Natural killer cell (primary cell): ENCODE measurements at regions not wholly inside any gene's neighbourhood (a gene's known extent, or its start where the extent isn't known, plus 50 kb on each side); places are given as distances from the start of the nearest gene placed in this dataset.

Source experiments
- ATAC-seq, 3 donors: fragments of 150-1000 bp in 2 of 3; fragments of 200-7000 bp in 1 of 3; cut with Tn5 transposase; 1 replicate in 1 of 3; 2 replicates in 2 of 3; pipeline ENCODE4 v1.10.0; 2021; ENCODE audit warnings: mild to moderate bottlenecking in 2 of 3, moderate library complexity in 2 of 3
- DNase-seq, 2 donors: peaks; one replicate each; pipeline versions ENCODE4 v3.0.0 to v3.0.0-alpha.2; 2013 to 2021; ENCODE audit warnings: mixed read lengths in 1 of 2
- H3K27ac ChIP-seq: one replicate; pipeline ENCODE4 v1.5.1; 2013; ENCODE audit warnings: mild to moderate bottlenecking, low read length
- H3K27me3 ChIP-seq: one replicate; pipeline ENCODE4 v1.6.1; 2013; ENCODE audit warnings: low read length; ENCODE audit not compliant: control insufficient read depth, insufficient read depth
- H3K36me3 ChIP-seq: one replicate; pipeline ENCODE4 v1.6.1; 2013; ENCODE audit warnings: low read length; ENCODE audit not compliant: control insufficient read depth, insufficient read depth
- H3K4me1 ChIP-seq: one replicate; pipeline ENCODE4 v1.6.1; 2013; ENCODE audit warnings: low read length; ENCODE audit not compliant: control insufficient read depth, insufficient read depth
- H3K4me3 ChIP-seq: one replicate; pipeline ENCODE4 v1.5.1; 2013; ENCODE audit warnings: low read length
- H3K9me3 ChIP-seq: one replicate; pipeline ENCODE4 v1.6.1; 2013; ENCODE audit warnings: low read length; ENCODE audit not compliant: control insufficient read depth, insufficient read depth
- H3K27ac Mint-ChIP-seq, 2 donors: one replicate each; pipeline ENCODE4 v1.8.0; 2022; ENCODE audit warnings: mild to moderate bottlenecking in 2 of 2, mixed read lengths in 2 of 2, moderate library complexity in 1 of 2
- H3K27me3 Mint-ChIP-seq, 2 donors: one replicate each; pipeline ENCODE4 v1.8.0; 2022; ENCODE audit warnings: low read depth in 2 of 2, mixed read lengths in 2 of 2
- H3K36me3 Mint-ChIP-seq: one replicate; pipeline ENCODE4 v1.8.0; 2022; ENCODE audit warnings: mixed read lengths
- H3K4me1 Mint-ChIP-seq, 2 donors: one replicate each; pipeline ENCODE4 v1.8.0; 2022; ENCODE audit warnings: mixed read lengths in 2 of 2
- H3K4me3 Mint-ChIP-seq: one replicate; pipeline ENCODE4 v1.8.0; 2022; ENCODE audit warnings: mild to moderate bottlenecking, moderate library complexity, mixed read lengths
- H3K9me3 Mint-ChIP-seq, 2 donors: one replicate each; pipeline ENCODE4 v1.8.0; 2022; ENCODE audit warnings: mixed read lengths in 2 of 2
- WGBS: methylation state at CpG from one replicate; pipeline ENCODE4 v1.1.7; 2013; ENCODE audit warnings: missing lambda C conversion rate; ENCODE audit not compliant: insufficient coverage; 5-methylcytosine and 5-hydroxymethylcytosine counted together
- intact Hi-C: fragments of 100-400 bp; cut with micrococcal nuclease; formaldehyde crosslinking; loops from one replicate; pipeline ENCODE4 v1.14.2; 2022
- TF ChIP-seq, protein P1 (sequence below): fragments of 200-600 bp; IDR thresholded peaks from one replicate; pipeline ENCODE4 v1.8.0; 2022; ENCODE audit warnings: antibody characterized with exemption

DNA sequence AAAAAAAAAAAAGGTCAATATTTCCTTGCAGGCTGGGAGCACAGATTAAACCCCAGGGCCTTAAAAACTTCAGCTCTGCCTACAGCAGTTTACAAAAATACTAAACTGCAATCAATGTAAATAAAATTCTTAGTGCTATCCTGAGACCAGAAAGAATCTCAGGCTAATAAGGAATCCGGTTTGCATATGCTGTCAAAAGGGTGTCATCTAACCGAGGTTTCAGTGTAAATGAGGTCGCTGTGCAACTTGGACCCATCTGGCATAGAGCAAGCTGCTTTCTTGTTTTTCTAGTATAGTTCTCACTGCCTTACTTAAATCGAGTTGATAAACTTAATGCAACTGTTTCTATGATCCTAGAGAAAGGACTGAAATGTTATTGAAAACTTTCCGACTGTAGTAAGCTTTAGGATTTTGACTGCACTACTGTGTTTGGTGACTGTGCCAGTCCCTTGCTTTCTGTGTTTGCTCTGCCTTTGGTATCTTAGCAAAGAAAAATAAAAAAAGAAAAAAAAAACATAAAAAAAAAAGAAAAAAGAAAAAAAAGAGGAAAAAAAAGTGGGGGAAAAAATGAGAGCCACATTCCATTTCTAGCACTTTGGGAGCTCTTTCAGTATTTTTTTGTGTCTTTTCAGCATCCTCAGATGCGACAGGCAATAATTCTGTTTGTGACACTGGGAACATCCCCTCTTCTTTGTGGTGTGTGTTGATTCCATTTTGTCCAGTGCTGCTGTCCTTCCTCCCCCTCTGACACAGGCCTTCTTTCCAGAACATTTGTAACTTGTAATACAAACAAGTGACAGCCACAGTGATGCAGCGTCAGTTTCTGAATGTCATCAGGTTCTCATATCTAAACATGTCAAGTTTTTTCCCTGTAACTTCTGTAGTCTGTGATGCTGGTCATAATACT, 340.5 kb downstream of the ZNF536 start:
- intact Hi-C loops, result no loop called here
- 87% methylated on average over 7 of the region's 7 CpGs for WGBS
- no peak overlapping the region for H3K4me3 ChIP-seq
- TF ChIP-seq, protein P1, sequence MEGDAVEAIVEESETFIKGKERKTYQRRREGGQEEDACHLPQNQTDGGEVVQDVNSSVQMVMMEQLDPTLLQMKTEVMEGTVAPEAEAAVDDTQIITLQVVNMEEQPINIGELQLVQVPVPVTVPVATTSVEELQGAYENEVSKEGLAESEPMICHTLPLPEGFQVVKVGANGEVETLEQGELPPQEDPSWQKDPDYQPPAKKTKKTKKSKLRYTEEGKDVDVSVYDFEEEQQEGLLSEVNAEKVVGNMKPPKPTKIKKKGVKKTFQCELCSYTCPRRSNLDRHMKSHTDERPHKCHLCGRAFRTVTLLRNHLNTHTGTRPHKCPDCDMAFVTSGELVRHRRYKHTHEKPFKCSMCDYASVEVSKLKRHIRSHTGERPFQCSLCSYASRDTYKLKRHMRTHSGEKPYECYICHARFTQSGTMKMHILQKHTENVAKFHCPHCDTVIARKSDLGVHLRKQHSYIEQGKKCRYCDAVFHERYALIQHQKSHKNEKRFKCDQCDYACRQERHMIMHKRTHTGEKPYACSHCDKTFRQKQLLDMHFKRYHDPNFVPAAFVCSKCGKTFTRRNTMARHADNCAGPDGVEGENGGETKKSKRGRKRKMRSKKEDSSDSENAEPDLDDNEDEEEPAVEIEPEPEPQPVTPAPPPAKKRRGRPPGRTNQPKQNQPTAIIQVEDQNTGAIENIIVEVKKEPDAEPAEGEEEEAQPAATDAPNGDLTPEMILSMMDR, result no peak
- ATAC-seq (no peak), DNase-seq (no peak)
- no peaks in the 10 kb centered on the region for H3K9me3 ChIP-seq
- no peaks in the 10 kb centered on the region for H3K27me3 ChIP-seq
- Mint-ChIP-seq H3K27me3 (peaks cover 6 to 21% of the 10 kb centered on the region in 2 donors), H3K4me3 (no peak overlapping the region), H3K9me3 (no peaks in the 10 kb centered on the region), H3K4me1 (no peaks in the 10 kb centered on the region), H3K36me3 (no peaks in the 10 kb centered on the region), H3K27ac (no peak overlapping the region)
- H3K4me1 ChIP-seq, result no peaks in the 10 kb centered on the region
- no peaks in the 10 kb centered on the region for H3K36me3 ChIP-seq
- no peak overlapping the region for H3K27ac ChIP-seq

DNA sequence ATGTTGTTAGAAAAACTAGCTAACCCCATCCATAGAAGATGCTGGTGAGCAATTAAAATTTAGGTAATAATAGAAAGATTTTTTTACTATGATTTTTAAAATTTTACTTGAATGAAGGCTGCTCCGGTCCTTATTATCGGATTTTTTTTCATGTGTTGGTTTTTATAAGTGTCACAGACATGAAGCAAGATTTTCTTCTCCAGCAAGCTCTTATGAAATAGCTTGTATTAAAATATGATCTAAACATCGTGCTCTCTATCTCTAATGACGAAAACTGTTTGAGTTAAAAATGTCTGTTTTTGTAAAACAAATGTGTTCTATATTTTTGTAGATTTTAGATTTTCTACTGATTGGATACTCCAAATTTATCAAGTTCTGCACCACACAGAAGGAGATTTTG, 339.6 kb downstream of the ZNF536 start:
- ATAC-seq (no peak), DNase-seq (no peak)
- Mint-ChIP-seq H3K4me1 (no peaks in the 10 kb centered on the region), H3K4me3 (no peak overlapping the region), H3K9me3 (no peaks in the 10 kb centered on the region), H3K27ac (no peak overlapping the region), H3K27me3 (peaks cover 6 to 25% of the 10 kb centered on the region in 2 donors), H3K36me3 (no peaks in the 10 kb centered on the region)
- Histone ChIP-seq H3K9me3 (no peaks in the 10 kb centered on the region), H3K27me3 (no peaks in the 10 kb centered on the region), H3K27ac (no peak overlapping the region), H3K36me3 (no peaks in the 10 kb centered on the region), H3K4me1 (no peaks in the 10 kb centered on the region), H3K4me3 (no peak overlapping the region)
- WGBS, result 80% methylated on average over 1 of the region's 4 CpGs
- TF ChIP-seq, protein P1, result no peak
- intact Hi-C loops, result no loop called here

DNA sequence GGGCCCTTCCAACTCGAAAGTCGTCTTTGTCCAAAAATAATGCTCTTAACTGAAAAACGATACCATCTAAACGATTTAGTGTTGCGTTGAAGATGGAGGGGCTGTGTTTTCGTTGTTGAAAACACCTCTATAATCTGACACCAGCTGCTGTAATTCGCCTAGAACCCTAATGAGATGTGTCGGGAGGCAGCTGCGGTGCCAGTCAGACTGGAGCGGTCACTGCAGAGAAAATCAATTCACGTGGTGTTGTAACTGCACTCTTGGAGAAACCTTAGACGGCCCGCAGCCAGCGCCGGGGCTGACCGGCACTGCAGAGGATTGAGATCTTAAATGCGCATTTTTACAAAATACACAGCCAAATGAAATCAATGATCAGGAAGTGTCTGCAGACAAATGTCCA, 339.1 kb downstream of the ZNF536 start:
- Mint-ChIP-seq H3K36me3 (no peaks in the 10 kb centered on the region), H3K27me3 (peaks cover 6 to 21% of the 10 kb centered on the region in 2 donors), H3K9me3 (no peaks in the 10 kb centered on the region), H3K4me1 (no peaks in the 10 kb centered on the region), H3K27ac (no peak overlapping the region), H3K4me3 (no peak overlapping the region)
- H3K27ac ChIP-seq, result no peak overlapping the region
- H3K36me3 ChIP-seq, result no peaks in the 10 kb centered on the region
- ATAC-seq (no peak), DNase-seq (no peak)
- TF ChIP-seq, protein P1, result no peak
- no peaks in the 10 kb centered on the region for H3K9me3 ChIP-seq
- no peaks in the 10 kb centered on the region for H3K4me1 ChIP-seq
- 86% methylated on average over 15 of the region's 17 CpGs for WGBS
- no peaks in the 10 kb centered on the region for H3K27me3 ChIP-seq
- intact Hi-C loops, result no loop called here
- no peak overlapping the region for H3K4me3 ChIP-seq

DNA sequence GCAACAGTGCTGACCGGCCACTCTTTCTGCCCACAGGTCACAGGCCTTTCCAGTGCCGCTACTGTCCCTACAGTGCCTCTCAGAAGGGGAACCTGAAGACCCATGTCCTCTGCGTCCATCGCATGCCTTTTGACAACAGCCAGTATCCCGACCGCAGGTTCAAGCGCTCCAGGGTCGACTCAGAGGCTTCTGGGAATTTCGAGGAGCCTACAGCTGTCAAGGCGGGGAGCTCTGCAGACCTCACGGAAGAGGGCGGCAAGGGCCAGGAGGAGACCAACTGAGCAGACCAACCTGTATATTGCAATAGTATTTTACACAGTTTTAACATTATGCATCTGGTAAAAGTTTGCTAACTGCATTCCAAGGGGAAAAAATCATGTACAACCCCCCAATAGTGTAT, 338.5 kb downstream of the ZNF536 start:
- no peak for DNase-seq
- Mint-ChIP-seq H3K4me3 (no peak overlapping the region), H3K36me3 (no peaks in the 10 kb centered on the region), H3K27ac (no peak overlapping the region), H3K9me3 (no peaks in the 10 kb centered on the region), H3K4me1 (no peaks in the 10 kb centered on the region), H3K27me3 (peaks cover 6 to 20% of the 10 kb centered on the region in 2 donors)
- H3K4me3 ChIP-seq, result no peak overlapping the region
- 88% methylated on average over 12 of the region's 12 CpGs for WGBS
- no peaks in the 10 kb centered on the region for H3K27me3 ChIP-seq
- ATAC-seq, result no peak
- TF ChIP-seq, protein P1, result no peak
- H3K36me3 ChIP-seq, result no peaks in the 10 kb centered on the region
- H3K9me3 ChIP-seq, result no peaks in the 10 kb centered on the region
- no peak overlapping the region for H3K27ac ChIP-seq
- intact Hi-C loops, result no loop called here
- H3K4me1 ChIP-seq, result no peaks in the 10 kb centered on the region
